Stomach (tissue), 4 donors: ENCODE measurements at regions not wholly inside any gene's neighbourhood (a gene's known extent, or its start where the extent isn't known, plus 50 kb on each side); places are given as distances from the start of the nearest gene placed in this dataset.

Source experiments
- POLR2A ChIP-seq, 4 donors: fragments of 450-650 bp; IDR thresholded peaks; one replicate each; pipeline ENCODE4 v1.6.1; 2016; ENCODE audit warnings: antibody characterized with exemption in 4 of 4, control low read depth in 2 of 4, mild to moderate bottlenecking in 1 of 4, moderate library complexity in 1 of 4
- TF ChIP-seq, protein P1 (sequence below), 7 experiments: fragments of 450-650 bp in 4 of 7; fragments of 200-600 bp in 3 of 7; sonication (generic) in 3 of 7; IDR thresholded peaks; one replicate each; pipeline ENCODE4 v1.5.1; 2016 to 2019; ENCODE audit warnings: antibody characterized with exemption in 7 of 7, control low read depth in 2 of 7, mild to moderate bottlenecking in 1 of 7

DNA sequence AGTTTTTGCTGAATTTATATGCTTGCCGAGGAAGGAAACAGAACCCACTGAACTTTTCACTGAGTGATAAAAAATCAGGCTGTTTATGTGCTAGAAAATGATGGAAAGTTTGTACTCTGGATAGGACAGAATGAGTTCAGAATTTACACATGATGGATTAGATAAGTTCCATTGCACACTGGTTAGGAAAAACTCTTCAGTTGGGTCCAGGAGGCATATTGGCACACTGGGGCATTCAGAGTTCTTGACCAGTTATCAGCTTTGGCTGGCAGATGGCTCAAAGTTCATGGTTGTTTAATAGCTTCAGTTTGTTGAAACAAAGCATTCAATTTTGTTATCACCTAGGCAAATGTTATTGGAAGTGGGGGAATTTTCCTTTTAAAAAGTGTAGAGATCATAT lies 613.3 kb upstream of the SYNCRIP start:
- TF ChIP-seq, protein P1, sequence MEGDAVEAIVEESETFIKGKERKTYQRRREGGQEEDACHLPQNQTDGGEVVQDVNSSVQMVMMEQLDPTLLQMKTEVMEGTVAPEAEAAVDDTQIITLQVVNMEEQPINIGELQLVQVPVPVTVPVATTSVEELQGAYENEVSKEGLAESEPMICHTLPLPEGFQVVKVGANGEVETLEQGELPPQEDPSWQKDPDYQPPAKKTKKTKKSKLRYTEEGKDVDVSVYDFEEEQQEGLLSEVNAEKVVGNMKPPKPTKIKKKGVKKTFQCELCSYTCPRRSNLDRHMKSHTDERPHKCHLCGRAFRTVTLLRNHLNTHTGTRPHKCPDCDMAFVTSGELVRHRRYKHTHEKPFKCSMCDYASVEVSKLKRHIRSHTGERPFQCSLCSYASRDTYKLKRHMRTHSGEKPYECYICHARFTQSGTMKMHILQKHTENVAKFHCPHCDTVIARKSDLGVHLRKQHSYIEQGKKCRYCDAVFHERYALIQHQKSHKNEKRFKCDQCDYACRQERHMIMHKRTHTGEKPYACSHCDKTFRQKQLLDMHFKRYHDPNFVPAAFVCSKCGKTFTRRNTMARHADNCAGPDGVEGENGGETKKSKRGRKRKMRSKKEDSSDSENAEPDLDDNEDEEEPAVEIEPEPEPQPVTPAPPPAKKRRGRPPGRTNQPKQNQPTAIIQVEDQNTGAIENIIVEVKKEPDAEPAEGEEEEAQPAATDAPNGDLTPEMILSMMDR (IDR thresholded peaks at IDR 0.05), result no peak
- TF ChIP-seq POLR2A (IDR thresholded peaks at IDR 0.05), result no peak
